ACHN (cell line): ENCODE measurements at regions not wholly inside any gene's neighbourhood (a gene's known extent, or its start where the extent isn't known, plus 50 kb on each side); places are given as distances from the start of the nearest gene placed in this dataset.
A peak's percentile ranks its signal among the peaks of the same experiment; 100 is the strongest.

Experiments
- DNase-seq: peaks from one replicate; pipeline ENCODE4 v3.0.0-alpha.2; 2015
- in situ Hi-C: cut with HindIII; loops from 2 replicates; pipeline ENCODE4 v1.10.0; 2017; ENCODE audit warnings: low sequenced_read_pairs, low pct_ligation_motif_present, low pct_unique_long_range_greater_than_20kb

GRCh38 chr9:16976427-16976826 is 106.0 kb upstream of the BNC2 start:
- in situ Hi-C loops, result no loop called here
- no peak for DNase-seq

GRCh38 chr9:16974436-16974835 is 104.0 kb upstream of the BNC2 start:
- in situ Hi-C loops, result no loop called here
- no peak for DNase-seq

- no peak for DNase-seq
- in situ Hi-C loops, result no loop called here
These were observed 99.9 kb upstream of the BNC2 start for GRCh38 chr9:16970321-16970720.

- DNase-seq, result no peak
- in situ Hi-C loops, result no loop called here
These were observed 93.8 kb upstream of the BNC2 start for GRCh38 chr9:16964228-16964627.

GRCh38 chr9:16960084-16960483 is 89.6 kb upstream of the BNC2 start:
- no peak for DNase-seq
- in situ Hi-C loops, result no loop called here

- in situ Hi-C loops, result no loop called here
- no peak for DNase-seq
These were observed 88.9 kb upstream of the BNC2 start for GRCh38 chr9:16959391-16959790.

GRCh38 chr9:16954040-16954439 is 83.6 kb upstream of the BNC2 start:
- no peak for DNase-seq
- in situ Hi-C loops, result no loop called here

- in situ Hi-C loops, result no loop called here
- DNase-seq, result no peak
These were observed 81.0 kb upstream of the BNC2 start for GRCh38 chr9:16951502-16951901.

- DNase-seq, result no peak
- in situ Hi-C loops, result no loop called here
These were observed 79.6 kb upstream of the BNC2 start for GRCh38 chr9:16950051-16950450.

- in situ Hi-C loops, result no loop called here
- no peak for DNase-seq
These were observed 60.1 kb upstream of the BNC2 start for GRCh38 chr9:16930578-16930977.

GRCh38 chr9:16928179-16928945 is 57.9 kb upstream of the BNC2 start:
- in situ Hi-C loops, result no loop called here
- DNase-seq, result peak; percentile 62

- in situ Hi-C loops, result no loop called here
- DNase-seq, result no peak
These were observed 55.0 kb upstream of the BNC2 start for GRCh38 chr9:16925426-16925825.

GRCh38 chr9:16924311-16924915 is 53.9 kb upstream of the BNC2 start:
- no peak for DNase-seq
- in situ Hi-C loops, result no loop called here

- in situ Hi-C loops, result no loop called here
- DNase-seq, result peak; percentile 47
These were observed 51.4 kb upstream of the BNC2 start for GRCh38 chr9:16921855-16922254.
